ENCODE measurements at regions not wholly inside any gene's neighbourhood (a gene's known extent, or its start where the extent isn't known, plus 50 kb on each side); places are given as distances from the start of the nearest gene placed in this dataset.

GRCh38 chr4:71201817-71202576 is 136.8 kb upstream of the SLC4A4 start:
- H3K4me1 ChIP-seq, result no peaks in the 10 kb centered on the region
- WGBS, 2 donors, result 77 to 83% methylated on average over 3 of the region's 3 CpGs
- TF ChIP-seq POLR2A (IDR thresholded peaks at IDR 0.05), result no peak
- TF ChIP-seq EP300 (IDR thresholded peaks at IDR 0.05), result no peak
- no peak for TF ChIP-seq CTCF (IDR thresholded peaks at IDR 0.05)
- no peak overlapping the region for H3K4me3 ChIP-seq
- no peak for DNase-seq (ENCODE audit: low spot score in 2 of 2)
- H3K36me3 ChIP-seq, result no peaks in the 10 kb centered on the region
- no peak overlapping the region for H3K27ac ChIP-seq
- H3K9me3 ChIP-seq, result no peaks in the 10 kb centered on the region
- no peaks in the 10 kb centered on the region for H3K27me3 ChIP-seq

DNA sequence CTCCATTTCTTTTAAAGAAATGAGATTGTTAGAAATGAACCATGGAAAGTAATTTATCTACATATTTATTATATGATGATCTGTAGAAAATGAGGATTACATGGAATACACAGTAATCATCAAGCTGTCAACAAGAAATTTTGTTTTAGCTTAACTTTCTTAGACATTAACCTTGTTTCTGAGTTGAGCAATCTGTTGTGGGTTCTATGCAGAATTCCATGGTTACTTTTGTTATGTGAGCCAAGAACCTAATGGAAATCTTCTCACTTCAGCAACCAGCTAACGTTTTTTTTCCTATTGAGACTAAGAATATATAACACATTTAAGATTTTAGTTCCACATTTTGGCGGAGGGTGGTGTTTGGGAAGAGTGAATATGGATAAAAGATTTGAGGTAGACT is 136.1 kb upstream of the SLC4A4 start:
- Histone ChIP-seq H3K4me1 (no peaks in the 10 kb centered on the region), H3K4me3 (no peak overlapping the region), H3K9me3 (no peaks in the 10 kb centered on the region), H3K27me3 (no peaks in the 10 kb centered on the region), H3K36me3 (no peaks in the 10 kb centered on the region), H3K27ac (no peak overlapping the region)
- DNase-seq (ENCODE audit: low spot score in 2 of 2), result no peak
- TF ChIP-seq POLR2A (IDR thresholded peaks at IDR 0.05) (no peak), CTCF (IDR thresholded peaks at IDR 0.05) (no peak), EP300 (IDR thresholded peaks at IDR 0.05) (no peak)
- WGBS, 2 donors, result 68 to 72% methylated on average over 2 of the region's 2 CpGs

- no peaks in the 10 kb centered on the region for H3K36me3 ChIP-seq
- H3K4me3 ChIP-seq, result no peak overlapping the region
- DNase-seq (ENCODE audit: low spot score in 2 of 2), result no peak
- H3K27me3 ChIP-seq, result no peaks in the 10 kb centered on the region
- no peak overlapping the region for H3K27ac ChIP-seq
- no peaks in the 10 kb centered on the region for H3K4me1 ChIP-seq
- TF ChIP-seq CTCF (IDR thresholded peaks at IDR 0.05) (no peak), EP300 (IDR thresholded peaks at IDR 0.05) (no peak), POLR2A (IDR thresholded peaks at IDR 0.05) (no peak)
- 93 to 94% methylated on average over 2 of the region's 2 CpGs for WGBS, 2 donors
- no peaks in the 10 kb centered on the region for H3K9me3 ChIP-seq
These were observed 134.8 kb upstream of the SLC4A4 start for GRCh38 chr4:71204056-71204455.

DNA sequence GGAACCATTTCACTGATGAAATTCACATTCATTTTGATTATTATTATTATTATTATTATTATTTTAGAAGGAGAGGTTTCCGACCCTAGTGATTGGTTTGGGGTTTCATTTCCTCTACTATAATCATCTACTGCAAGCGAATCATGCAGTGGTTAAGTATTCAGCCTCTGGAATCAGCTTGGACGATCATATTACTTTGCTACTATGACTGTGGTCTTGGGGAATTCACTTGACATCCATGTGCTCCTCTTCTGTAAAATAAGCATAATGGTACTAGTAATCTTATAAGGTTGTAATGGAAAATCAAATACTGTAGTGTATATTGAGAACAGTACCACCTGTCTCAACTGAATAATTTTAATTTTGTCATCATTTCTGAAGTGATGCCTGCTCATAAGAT is 132.1 kb upstream of the SLC4A4 start:
- Histone ChIP-seq H3K9me3 (no peaks in the 10 kb centered on the region), H3K27me3 (no peaks in the 10 kb centered on the region), H3K4me1 (peaks cover 0 to 15% (median 0%) of the 10 kb centered on the region in 4 donors), H3K36me3 (no peaks in the 10 kb centered on the region), H3K4me3 (no peak overlapping the region), H3K27ac (no peak overlapping the region)
- WGBS, 2 donors, result 87 to 89% methylated on average over 3 of the region's 3 CpGs
- no peak for TF ChIP-seq EP300 (IDR thresholded peaks at IDR 0.05)
- TF ChIP-seq POLR2A (IDR thresholded peaks at IDR 0.05), result no peak
- TF ChIP-seq CTCF (IDR thresholded peaks at IDR 0.05), result no peak
- no peak for DNase-seq (ENCODE audit: low spot score in 2 of 2)

- TF ChIP-seq POLR2A (IDR thresholded peaks at IDR 0.05), result no peak
- no peak for TF ChIP-seq EP300 (IDR thresholded peaks at IDR 0.05)
- no peak for TF ChIP-seq CTCF (IDR thresholded peaks at IDR 0.05)
- H3K9me3 ChIP-seq, result peaks cover 0 to 7% (median 0%) of the 10 kb centered on the region in 4 donors
- no peak overlapping the region for H3K4me3 ChIP-seq
- H3K27ac ChIP-seq, result no peak overlapping the region
- no peak for DNase-seq (ENCODE audit: low spot score in 2 of 2)
- peaks cover 0 to 15% (median 0%) of the 10 kb centered on the region in 4 donors for H3K4me1 ChIP-seq
- H3K36me3 ChIP-seq, result no peaks in the 10 kb centered on the region
- no peaks in the 10 kb centered on the region for H3K27me3 ChIP-seq
These were observed 129.7 kb upstream of the SLC4A4 start for GRCh38 chr4:71209161-71209560.

Data from tibial nerve (tissue), 4 donors.